OCI-LY1 (cell line): ENCODE measurements at regions not wholly inside any gene's neighbourhood (a gene's known extent, or its start where the extent isn't known, plus 50 kb on each side); places are given as distances from the start of the nearest gene placed in this dataset.

Experiments used
- H2AFZ ChIP-seq: fragments of 200-600 bp; sonication (generic), shearing (Covaris generic); 2 replicates; pipeline ENCODE4 v1.6.0; 2014; ENCODE audit warnings: antibody characterized with exemption, mild to moderate bottlenecking, low read length
- H3F3A ChIP-seq: fragments of 200-600 bp; sonication (generic), shearing (Covaris generic); 2 replicates; pipeline ENCODE4 v1.6.0; 2014; ENCODE audit warnings: mild to moderate bottlenecking, antibody characterized with exemption, low read length, moderate library complexity; ENCODE audit not compliant: insufficient read depth
- H3K27ac ChIP-seq: fragments of 200-600 bp; sonication (generic); 2 replicates; pipeline ENCODE4 v1.5.1; 2014; ENCODE audit warnings: low read length, mixed run types, mild to moderate bottlenecking, low read depth; ENCODE audit not compliant: poor library complexity, severe bottlenecking
- H3K27me3 ChIP-seq: fragments of 200-600 bp; sonication (generic); 2 replicates; pipeline ENCODE4 v1.6.0; 2014; ENCODE audit warnings: antibody characterized with exemption, mild to moderate bottlenecking, low read length, moderate library complexity; ENCODE audit not compliant: insufficient read depth
- H3K36me3 ChIP-seq: fragments of 200-600 bp; sonication (generic); 2 replicates; pipeline ENCODE4 v1.6.1; 2014; ENCODE audit warnings: mild to moderate bottlenecking, antibody characterized with exemption, low read length, moderate library complexity, mixed read lengths; ENCODE audit not compliant: insufficient read depth
- H3K4me1 ChIP-seq: fragments of 200-600 bp; sonication (generic); 2 replicates; pipeline ENCODE4 v1.5.1; 2014; ENCODE audit warnings: mild to moderate bottlenecking, low read length, moderate library complexity; ENCODE audit not compliant: insufficient read depth, severe bottlenecking
- H3K4me2 ChIP-seq: fragments of 200-600 bp; sonication (generic), shearing (Covaris generic); 2 replicates; pipeline ENCODE4 v1.6.1; 2014; ENCODE audit warnings: low read length
- H3K4me3 ChIP-seq: fragments of 200-600 bp; sonication (generic); 2 replicates; pipeline ENCODE4 v1.5.1; 2014; ENCODE audit warnings: low read length, low read depth, mild to moderate bottlenecking, mixed read lengths; ENCODE audit not compliant: poor library complexity, severe bottlenecking
- H3K79me2 ChIP-seq: fragments of 200-600 bp; shearing (Covaris generic); 2 replicates; pipeline ENCODE4 v1.6.1; 2016; ENCODE audit warnings: mixed run types, low read length, mixed read lengths; ENCODE audit not compliant: insufficient read depth
- H3K9ac ChIP-seq: fragments of 200-600 bp; sonication (generic), shearing (Covaris generic); 2 replicates; pipeline ENCODE4 v1.6.1; 2014; ENCODE audit warnings: mild to moderate bottlenecking, low read length, mixed read lengths
- H3K9me2 ChIP-seq: fragments of 200-600 bp; sonication (generic), shearing (Covaris generic); 2 replicates; pipeline ENCODE4 v1.6.1; 2014; ENCODE audit warnings: low read depth, mild to moderate bottlenecking, low read length, mixed read lengths
- H3K9me3 ChIP-seq: fragments of 200-600 bp; shearing (Covaris generic); 2 replicates; pipeline ENCODE4 v1.6.1; 2014; ENCODE audit warnings: low read length, mixed read lengths
- H4K20me1 ChIP-seq: fragments of 200-600 bp; sonication (generic), shearing (Covaris generic); 2 replicates; pipeline ENCODE4 v1.6.0; 2016; ENCODE audit warnings: mild to moderate bottlenecking, low read length; ENCODE audit not compliant: insufficient read depth
- EZH2 ChIP-seq: fragments of 200-600 bp; sonication (generic), shearing (Covaris generic); IDR thresholded peaks from 2 replicates; pipeline ENCODE4 v1.8.0; 2017; ENCODE audit warnings: borderline replicate concordance, mixed run types, mild to moderate bottlenecking, antibody characterized with exemption, low read length, moderate library complexity, mixed read lengths
- TF ChIP-seq, protein P1 (sequence below): fragments of 200-600 bp; sonication (generic), shearing (Covaris generic); IDR thresholded peaks from 2 replicates; pipeline ENCODE4 v1.5.1; 2017; ENCODE audit warnings: mild to moderate bottlenecking, antibody characterized with exemption, low read length, moderate library complexity, mixed read lengths

DNA sequence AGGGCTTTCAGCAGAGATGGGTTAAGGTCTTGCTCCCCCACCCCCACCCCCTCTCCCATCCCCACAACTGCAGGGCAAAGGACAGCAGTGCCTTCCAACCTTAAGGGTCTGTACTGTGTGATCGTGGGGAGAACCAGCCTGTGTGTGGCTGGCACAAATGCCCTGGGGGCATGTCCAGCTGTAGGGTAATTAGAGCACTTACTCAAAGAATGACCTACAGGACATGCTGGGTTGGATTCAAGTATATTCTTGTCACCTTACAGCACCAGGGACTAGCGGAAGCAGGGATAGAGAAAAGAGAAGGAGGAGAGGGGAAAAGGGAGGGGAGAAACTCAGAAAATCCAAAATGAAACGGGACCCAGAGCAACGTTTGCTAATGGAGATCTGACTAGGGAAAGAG, 191.3 kb upstream of the GATB start:
- Histone ChIP-seq H3K9ac (no peak overlapping the region), H3K27me3 (no peaks in the 10 kb centered on the region)

DNA sequence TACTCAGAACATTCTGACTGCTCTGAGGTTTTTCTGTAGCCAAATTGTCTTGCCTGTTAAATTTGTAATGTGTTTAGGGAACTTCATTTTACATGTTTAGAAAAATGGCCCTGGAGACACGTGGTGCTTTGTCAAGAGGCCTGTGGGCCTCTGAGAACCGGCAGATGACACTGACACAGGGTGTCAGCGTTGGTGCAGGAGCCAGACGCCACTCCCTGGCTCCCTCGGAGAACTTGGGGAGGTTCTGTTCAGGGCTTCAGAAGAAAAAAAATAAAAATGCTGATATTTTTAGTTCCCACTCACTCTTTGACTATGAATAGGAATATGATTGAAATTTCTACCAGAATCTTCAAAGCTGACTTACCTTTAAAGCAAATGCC, 190.9 kb upstream of the GATB start:
- Histone ChIP-seq H3K4me2 (no peak overlapping the region), H3K27me3 (no peaks in the 10 kb centered on the region), H3K4me1 (no peaks in the 10 kb centered on the region), H3K4me3 (no peak overlapping the region), H2AFZ (no peak overlapping the region), H3K9ac (no peak overlapping the region), H3K79me2 (no peaks in the 10 kb centered on the region), H3F3A (no peaks in the 10 kb centered on the region), H3K9me2 (no peaks in the 10 kb centered on the region), H3K9me3 (no peaks in the 10 kb centered on the region; the same call in 1 of the 2 replicates), H3K27ac (no peak overlapping the region), H3K36me3 (no peaks in the 10 kb centered on the region), H4K20me1 (no peaks in the 10 kb centered on the region)
- TF ChIP-seq EZH2: no peak
- TF ChIP-seq, protein P1, sequence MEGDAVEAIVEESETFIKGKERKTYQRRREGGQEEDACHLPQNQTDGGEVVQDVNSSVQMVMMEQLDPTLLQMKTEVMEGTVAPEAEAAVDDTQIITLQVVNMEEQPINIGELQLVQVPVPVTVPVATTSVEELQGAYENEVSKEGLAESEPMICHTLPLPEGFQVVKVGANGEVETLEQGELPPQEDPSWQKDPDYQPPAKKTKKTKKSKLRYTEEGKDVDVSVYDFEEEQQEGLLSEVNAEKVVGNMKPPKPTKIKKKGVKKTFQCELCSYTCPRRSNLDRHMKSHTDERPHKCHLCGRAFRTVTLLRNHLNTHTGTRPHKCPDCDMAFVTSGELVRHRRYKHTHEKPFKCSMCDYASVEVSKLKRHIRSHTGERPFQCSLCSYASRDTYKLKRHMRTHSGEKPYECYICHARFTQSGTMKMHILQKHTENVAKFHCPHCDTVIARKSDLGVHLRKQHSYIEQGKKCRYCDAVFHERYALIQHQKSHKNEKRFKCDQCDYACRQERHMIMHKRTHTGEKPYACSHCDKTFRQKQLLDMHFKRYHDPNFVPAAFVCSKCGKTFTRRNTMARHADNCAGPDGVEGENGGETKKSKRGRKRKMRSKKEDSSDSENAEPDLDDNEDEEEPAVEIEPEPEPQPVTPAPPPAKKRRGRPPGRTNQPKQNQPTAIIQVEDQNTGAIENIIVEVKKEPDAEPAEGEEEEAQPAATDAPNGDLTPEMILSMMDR: no peak

More for the DNA sequence above, 191.3 kb upstream of the GATB start:
- Histone ChIP-seq H3K4me3 (no peak overlapping the region), H3K36me3 (no peaks in the 10 kb centered on the region), H3K9me3 (no peaks in the 10 kb centered on the region; the same call in 1 of the 2 replicates), H3K4me1 (no peaks in the 10 kb centered on the region), H3K27ac (no peak overlapping the region), H3F3A (no peaks in the 10 kb centered on the region), H4K20me1 (no peaks in the 10 kb centered on the region), H3K9me2 (no peaks in the 10 kb centered on the region), H2AFZ (no peak overlapping the region), H3K79me2 (no peaks in the 10 kb centered on the region), H3K4me2 (no peak overlapping the region)
- no peak for TF ChIP-seq EZH2
- TF ChIP-seq, protein P1: no peak

DNA sequence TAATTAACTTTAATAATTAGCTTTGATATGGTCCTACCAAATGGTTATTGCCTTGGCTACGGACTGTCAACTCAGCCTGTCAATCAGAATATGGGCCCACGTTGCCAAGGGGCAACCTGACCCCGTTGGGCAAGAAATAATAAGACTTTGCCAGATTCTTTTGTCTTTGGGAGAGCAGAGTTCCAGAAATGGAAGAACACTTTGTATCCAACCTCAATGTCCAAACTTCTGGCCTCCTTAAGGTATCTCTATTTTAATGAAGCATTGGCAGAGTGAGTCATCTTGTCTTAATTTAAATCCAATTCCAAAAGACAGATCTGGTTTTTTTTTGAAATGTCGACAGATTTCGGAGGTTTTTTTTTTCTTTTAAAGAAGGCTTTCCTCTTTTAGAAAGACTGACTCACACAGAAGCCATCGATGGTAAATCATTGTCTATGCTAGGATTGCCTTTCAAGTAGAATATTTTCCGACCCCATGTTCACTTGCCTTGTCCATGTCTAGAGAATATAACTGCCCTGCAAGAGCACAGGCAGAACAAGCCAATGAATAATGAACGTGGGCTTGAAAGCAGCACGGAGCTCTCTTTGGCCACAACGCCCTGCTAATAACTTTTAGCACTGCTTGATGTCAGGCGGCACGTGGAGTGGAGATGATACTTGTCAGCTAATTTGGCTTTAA, 190.3 kb upstream of the GATB start:
- Histone ChIP-seq H3K27ac (no peak overlapping the region), H2AFZ (no peak overlapping the region)

More for the DNA sequence above, 190.3 kb upstream of the GATB start:
- Histone ChIP-seq H3K36me3 (no peaks in the 10 kb centered on the region), H3K27me3 (no peaks in the 10 kb centered on the region), H3K4me2 (no peak overlapping the region), H4K20me1 (no peaks in the 10 kb centered on the region), H3K4me1 (no peaks in the 10 kb centered on the region), H3K9ac (no peak overlapping the region), H3K9me3 (no peaks in the 10 kb centered on the region; the same call in 1 of the 2 replicates), H3K9me2 (no peaks in the 10 kb centered on the region), H3F3A (no peaks in the 10 kb centered on the region), H3K79me2 (no peaks in the 10 kb centered on the region), H3K4me3 (no peak overlapping the region)
- TF ChIP-seq EZH2: no peak
- TF ChIP-seq, protein P1: no peak
